ENCODE measurements at regions not wholly inside any gene's neighbourhood (a gene's known extent, or its start where the extent isn't known, plus 50 kb on each side); places are given as distances from the start of the nearest gene placed in this dataset.

GRCh38 chrX:45747905-45748304 lies 547.2 kb upstream of the DIPK2B start:
- CTCF ChIA-PET: interaction anchor here (1.2 kb wide), 1 partner anchor 426 kb away, joined by 3 read pairs; no protein-coding TSS in a partner anchor
- Histone ChIP-seq H3K36me3 (ENCODE audit: control insufficient read depth, insufficient read depth, low read length) (peaks cover 1% of the 10 kb centered on the region), H3K4me3 (ENCODE audit: low read depth, low read length) (no peak overlapping the region), H3K27me3 (ENCODE audit: control insufficient read depth, insufficient read depth, low read length) (no peaks in the 10 kb centered on the region)
- DNase-seq (ENCODE audit: low read depth): no peak
- POLR2A ChIA-PET: no interaction called here
- no peak for TF ChIP-seq CTCF (IDR thresholded peaks at IDR 0.05; ENCODE audit: insufficient read depth, low read depth, low read length)

- Histone ChIP-seq H3K36me3 (ENCODE audit: control insufficient read depth, insufficient read depth, low read length) (peaks cover 1% of the 10 kb centered on the region; the same call in 1 of the 2 replicates), H3K4me3 (ENCODE audit: low read depth, low read length) (no peak overlapping the region), H3K27me3 (ENCODE audit: control insufficient read depth, insufficient read depth, low read length) (no peaks in the 10 kb centered on the region)
- ChIA-PET CTCF (no interaction called here), POLR2A (no interaction called here)
- no peak for DNase-seq (ENCODE audit: low read depth)
- TF ChIP-seq CTCF (IDR thresholded peaks at IDR 0.05; ENCODE audit: insufficient read depth, low read depth, low read length): no peak
Observed at GRCh38 chrX:45745479-45745878, 544.8 kb upstream of the DIPK2B start.

DNA sequence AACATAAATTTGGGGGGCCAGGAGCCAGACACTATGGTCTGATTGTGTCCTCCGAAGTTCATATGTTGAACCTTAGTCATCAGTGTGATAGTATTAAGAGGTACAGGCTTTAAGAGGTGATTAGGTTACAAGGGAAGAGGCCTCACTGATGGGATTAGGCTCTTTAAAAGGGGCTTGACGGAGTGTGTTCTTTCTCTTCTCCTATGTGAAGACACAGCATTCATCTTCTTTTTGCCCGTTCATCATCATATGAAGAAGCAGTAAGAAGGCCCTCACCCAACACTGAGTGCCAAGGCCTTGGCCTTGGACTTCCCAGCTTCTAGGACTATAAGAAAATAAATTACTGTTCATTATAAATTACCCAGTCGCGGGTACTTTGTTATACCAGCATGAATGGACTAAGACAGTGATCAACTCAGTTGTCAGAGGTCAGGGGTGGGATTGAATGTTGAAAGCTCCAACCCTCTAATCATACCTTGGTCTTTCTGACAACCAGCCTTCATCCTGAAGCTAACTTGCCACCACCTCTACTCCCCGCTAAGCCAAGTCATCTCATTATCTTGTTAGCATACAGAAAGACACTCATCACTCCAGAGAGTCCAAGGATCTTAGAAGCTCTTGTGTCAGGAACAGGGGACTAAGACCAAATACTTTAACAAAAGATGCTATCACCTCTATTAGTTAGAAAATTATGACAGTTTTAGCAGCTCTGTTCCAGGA lies 543.4 kb upstream of the DIPK2B start:
- POLR2A ChIA-PET: interaction anchor here (0.5 kb wide), 1 partner anchor 229 kb away, joined by 3 read pairs; no protein-coding TSS in a partner anchor
- DNase-seq (ENCODE audit: low read depth): no peak
- no peaks in the 10 kb centered on the region for H3K27me3 ChIP-seq (ENCODE audit: control insufficient read depth, insufficient read depth, low read length)

GRCh38 chrX:45743081-45743533 lies 542.4 kb upstream of the DIPK2B start:
- CTCF ChIA-PET: interaction anchor here (0.6 to 1.6 kb wide), 4 partner anchors 11 to 1065 kb away, joined by 3 to 5 read pairs (median 4); no protein-coding TSS in a partner anchor
- TF ChIP-seq CTCF (IDR thresholded peaks at IDR 0.05; ENCODE audit: insufficient read depth, low read depth, low read length): peak; percentile 34
- Histone ChIP-seq H3K36me3 (ENCODE audit: control insufficient read depth, insufficient read depth, low read length) (peaks cover 1% of the 10 kb centered on the region; the same call in 1 of the 2 replicates), H3K4me3 (ENCODE audit: low read depth, low read length) (no peak overlapping the region), H3K27me3 (ENCODE audit: control insufficient read depth, insufficient read depth, low read length) (no peaks in the 10 kb centered on the region)
- no peak for DNase-seq (ENCODE audit: low read depth)
- POLR2A ChIA-PET: interaction anchor here (1.0 kb wide), 1 partner anchor 450 kb away, joined by 4 read pairs; no protein-coding TSS in a partner anchor

More for the DNA sequence above, 543.4 kb upstream of the DIPK2B start:
- H3K4me3 ChIP-seq (ENCODE audit: low read depth, low read length): no peak overlapping the region
- H3K36me3 ChIP-seq (ENCODE audit: control insufficient read depth, insufficient read depth, low read length): peaks cover 1% of the 10 kb centered on the region; the same call in 1 of the 2 replicates
- CTCF ChIA-PET: no interaction called here
- no peak for TF ChIP-seq CTCF (IDR thresholded peaks at IDR 0.05; ENCODE audit: insufficient read depth, low read depth, low read length)

- DNase-seq (ENCODE audit: low read depth): no peak
- Histone ChIP-seq H3K36me3 (ENCODE audit: control insufficient read depth, insufficient read depth, low read length) (peaks cover 1% of the 10 kb centered on the region; the same call in 1 of the 2 replicates), H3K4me3 (ENCODE audit: low read depth, low read length) (no peak overlapping the region), H3K27me3 (ENCODE audit: control insufficient read depth, insufficient read depth, low read length) (no peaks in the 10 kb centered on the region)
- ChIA-PET POLR2A (no interaction called here), CTCF (no interaction called here)
- TF ChIP-seq CTCF (IDR thresholded peaks at IDR 0.05; ENCODE audit: insufficient read depth, low read depth, low read length): no peak
Observed at GRCh38 chrX:45740291-45740690, 539.6 kb upstream of the DIPK2B start.

Data from BJ (cell line).